ENCODE measurements at regions not wholly inside any gene's neighbourhood (a gene's known extent, or its start where the extent isn't known, plus 50 kb on each side); places are given as distances from the start of the nearest gene placed in this dataset.

DNA sequence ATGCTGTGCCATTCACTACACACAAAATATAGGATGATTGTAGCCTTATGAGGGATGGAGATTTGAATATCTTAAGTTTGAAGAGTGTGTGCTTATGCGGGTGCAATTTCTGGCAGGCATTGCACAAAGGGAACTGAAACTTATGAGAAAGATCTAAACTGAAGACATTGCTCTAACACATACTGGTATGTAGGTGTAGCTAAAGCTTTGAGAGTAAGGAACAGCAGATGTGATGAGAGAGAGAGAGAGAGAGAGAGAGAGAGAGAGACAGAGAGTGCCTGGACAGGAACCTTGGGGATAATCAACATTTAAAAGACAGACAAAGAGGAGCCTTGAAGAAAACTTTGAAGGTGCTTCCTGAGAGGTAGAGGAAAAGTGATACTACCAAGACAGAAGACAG lies 379.7 kb downstream of the SPRY1 start:
- Histone ChIP-seq H3K79me2 (ENCODE audit: control insufficient read depth, insufficient read depth, low read length) (no peaks in the 10 kb centered on the region), H3K9me3 (ENCODE audit: control extremely low read depth in 1 of 3, control insufficient read depth in 2 of 3, insufficient read depth in 1 of 3, low read length in 2 of 3) (no peaks in the 10 kb centered on the region), H3K27ac (ENCODE audit: low read length in 2 of 2) (no peak overlapping the region), H3K4me3 (ENCODE audit: control extremely low read depth in 1 of 5, extremely low read depth in 1 of 5, insufficient read depth in 1 of 5, low read depth in 2 of 5, low read length in 4 of 5) (no peak overlapping the region), H2AFZ (ENCODE audit: insufficient read depth, low read depth, low read length, poor library complexity, severe bottlenecking) (no peak overlapping the region), H3K9ac (ENCODE audit: low read length) (no peak overlapping the region), H4K20me1 (ENCODE audit: control insufficient read depth, insufficient read depth, low read length, poor library complexity, severe bottlenecking) (no peaks in the 10 kb centered on the region), H3K36me3 (replicated peaks in 1 of 2; ENCODE audit: control extremely low read depth in 1 of 2, control insufficient read depth in 1 of 2, extremely low read depth in 1 of 2, insufficient read depth in 2 of 2, low read length in 1 of 2) (no peaks in the 10 kb centered on the region), H3K4me1 (ENCODE audit: control insufficient read depth in 2 of 2, insufficient read depth in 2 of 2, low read length in 2 of 2) (no peaks in the 10 kb centered on the region), H3K27me3 (replicated peaks in 1 of 4; ENCODE audit: control extremely low read depth in 1 of 4, control insufficient read depth in 3 of 4, insufficient read depth in 4 of 4, low read length in 3 of 4) (no peaks in the 10 kb centered on the region), H3K4me2 (replicated peaks; ENCODE audit: low read depth, low read length, poor library complexity, severe bottlenecking) (no peak overlapping the region)
- Mint-ChIP-seq H3K27me3 (peaks cover 11% of the 10 kb centered on the region), H3K4me3 (no peak overlapping the region), H3K9me3 (ENCODE audit: insufficient read depth) (no peaks in the 10 kb centered on the region), H3K4me1 (peaks cover 6% of the 10 kb centered on the region), H3K27ac (no peak overlapping the region)
- 11% methylated on average over 1 of the region's 1 CpG for WGBS (ENCODE audit: insufficient coverage)
- ChIA-PET CTCF (interaction anchor here (2.2 kb wide), 1 partner anchor 9 kb away, joined by 7 read pairs; no protein-coding TSS in a partner anchor), POLR2A (no interaction called here)
- intact Hi-C loops (cut with micrococcal nuclease): no loop called here
- TF ChIP-seq EZH2 (IDR thresholded peaks at IDR 0.05; ENCODE audit: borderline replicate concordance, insufficient read depth, low read depth, low read length, poor library complexity, severe bottlenecking): no peak
- TF ChIP-seq, protein P1, sequence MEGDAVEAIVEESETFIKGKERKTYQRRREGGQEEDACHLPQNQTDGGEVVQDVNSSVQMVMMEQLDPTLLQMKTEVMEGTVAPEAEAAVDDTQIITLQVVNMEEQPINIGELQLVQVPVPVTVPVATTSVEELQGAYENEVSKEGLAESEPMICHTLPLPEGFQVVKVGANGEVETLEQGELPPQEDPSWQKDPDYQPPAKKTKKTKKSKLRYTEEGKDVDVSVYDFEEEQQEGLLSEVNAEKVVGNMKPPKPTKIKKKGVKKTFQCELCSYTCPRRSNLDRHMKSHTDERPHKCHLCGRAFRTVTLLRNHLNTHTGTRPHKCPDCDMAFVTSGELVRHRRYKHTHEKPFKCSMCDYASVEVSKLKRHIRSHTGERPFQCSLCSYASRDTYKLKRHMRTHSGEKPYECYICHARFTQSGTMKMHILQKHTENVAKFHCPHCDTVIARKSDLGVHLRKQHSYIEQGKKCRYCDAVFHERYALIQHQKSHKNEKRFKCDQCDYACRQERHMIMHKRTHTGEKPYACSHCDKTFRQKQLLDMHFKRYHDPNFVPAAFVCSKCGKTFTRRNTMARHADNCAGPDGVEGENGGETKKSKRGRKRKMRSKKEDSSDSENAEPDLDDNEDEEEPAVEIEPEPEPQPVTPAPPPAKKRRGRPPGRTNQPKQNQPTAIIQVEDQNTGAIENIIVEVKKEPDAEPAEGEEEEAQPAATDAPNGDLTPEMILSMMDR (IDR thresholded peaks at IDR 0.05): no peak
- DNase-seq (peak; percentile 10), ATAC-seq (ENCODE audit: low read depth) (peak; percentile 28)

DNA sequence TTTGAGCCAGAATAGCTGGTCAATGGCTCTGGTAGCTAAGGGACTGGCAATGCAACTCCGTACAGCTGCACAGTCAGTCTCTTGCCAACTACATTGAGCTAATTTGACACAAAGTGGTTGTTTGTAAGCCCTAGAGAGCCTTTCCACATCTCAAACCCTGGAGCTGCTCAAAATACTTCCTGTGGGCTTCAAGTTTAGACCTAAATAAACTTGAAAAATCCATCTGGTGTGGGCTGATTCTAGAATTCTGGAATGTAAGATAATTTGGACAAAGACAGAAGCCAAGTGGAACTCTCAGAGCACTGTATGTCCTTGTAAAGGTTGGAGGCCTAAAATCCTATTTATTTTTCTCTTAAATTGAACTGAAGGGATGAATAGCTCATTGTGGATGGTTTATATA lies 380.8 kb downstream of the SPRY1 start:
- Histone ChIP-seq H3K27ac (ENCODE audit: low read length in 2 of 2) (no peak overlapping the region), H3K9me3 (ENCODE audit: control extremely low read depth in 1 of 3, control insufficient read depth in 2 of 3, insufficient read depth in 1 of 3, low read length in 2 of 3) (no peaks in the 10 kb centered on the region), H2AFZ (ENCODE audit: insufficient read depth, low read depth, low read length, poor library complexity, severe bottlenecking) (no peak overlapping the region), H3K4me1 (ENCODE audit: control insufficient read depth in 2 of 2, insufficient read depth in 2 of 2, low read length in 2 of 2) (no peaks in the 10 kb centered on the region), H3K36me3 (replicated peaks in 1 of 2; ENCODE audit: control extremely low read depth in 1 of 2, control insufficient read depth in 1 of 2, extremely low read depth in 1 of 2, insufficient read depth in 2 of 2, low read length in 1 of 2) (no peaks in the 10 kb centered on the region), H3K4me3 (ENCODE audit: control extremely low read depth in 1 of 5, extremely low read depth in 1 of 5, insufficient read depth in 1 of 5, low read depth in 2 of 5, low read length in 4 of 5) (no peak overlapping the region), H3K79me2 (ENCODE audit: control insufficient read depth, insufficient read depth, low read length) (no peaks in the 10 kb centered on the region), H3K9ac (ENCODE audit: low read length) (no peak overlapping the region), H3K4me2 (replicated peaks; ENCODE audit: low read depth, low read length, poor library complexity, severe bottlenecking) (no peak overlapping the region), H4K20me1 (ENCODE audit: control insufficient read depth, insufficient read depth, low read length, poor library complexity, severe bottlenecking) (no peaks in the 10 kb centered on the region), H3K27me3 (replicated peaks in 1 of 4; ENCODE audit: control extremely low read depth in 1 of 4, control insufficient read depth in 3 of 4, insufficient read depth in 4 of 4, low read length in 3 of 4) (no peaks in the 10 kb centered on the region)
- POLR2A ChIA-PET: no interaction called here
- Mint-ChIP-seq H3K4me1 (peaks cover 6% of the 10 kb centered on the region), H3K9me3 (ENCODE audit: insufficient read depth) (no peaks in the 10 kb centered on the region), H3K4me3 (no peak overlapping the region), H3K27ac (no peak overlapping the region), H3K27me3 (peaks cover 7% of the 10 kb centered on the region)
- CTCF ChIA-PET: interaction anchor here (2.2 kb wide), 1 partner anchor 10 kb away, joined by 7 read pairs; no protein-coding TSS in a partner anchor
- WGBS (ENCODE audit: insufficient coverage): 86% methylated on average over 1 of the region's 1 CpG
- TF ChIP-seq, protein P1 (IDR thresholded peaks at IDR 0.05): no peak
- no peak for TF ChIP-seq EZH2 (IDR thresholded peaks at IDR 0.05; ENCODE audit: borderline replicate concordance, insufficient read depth, low read depth, low read length, poor library complexity, severe bottlenecking)
- DNase-seq (no peak), ATAC-seq (ENCODE audit: low read depth) (no peak)
- intact Hi-C loops (cut with micrococcal nuclease): no loop called here

Data from B cell (primary cell).